ENCODE measurements at regions not wholly inside any gene's neighbourhood (a gene's known extent, or its start where the extent isn't known, plus 50 kb on each side); places are given as distances from the start of the nearest gene placed in this dataset.
"Not testable (repeated sequence)": the region's sequence is repeated elsewhere in the genome, so short reads cannot be mapped to it uniquely, and the experiment has no call there.

GRCh38 chr7:149595078-149595477, 97.5 kb upstream of the ZNF746 start:
- Histone ChIP-seq H3K27ac (no peak overlapping the region), H3K9me3 (replicated peaks) (no peaks in the 10 kb centered on the region), H3K27me3 (no peaks in the 10 kb centered on the region), H3K4me3 (no peak overlapping the region), H3K36me3 (peaks cover 29% of the 10 kb centered on the region), H3K4me1 (no peaks in the 10 kb centered on the region)
- DNase-seq = no peak

- Histone ChIP-seq H3K36me3 (peaks cover 51% of the 10 kb centered on the region), H3K27ac (no peak overlapping the region), H3K4me3 (no peak overlapping the region), H3K27me3 (no peaks in the 10 kb centered on the region), H3K9me3 (replicated peaks) (no peaks in the 10 kb centered on the region), H3K4me1 (no peaks in the 10 kb centered on the region)
- DNase-seq = no peak
Observed at GRCh38 chr7:149588930-149589329, 91.3 kb upstream of the ZNF746 start.

GRCh38 chr7:149586646-149587645, 89.3 kb upstream of the ZNF746 start:
- DNase-seq = no peak
- no peaks in the 10 kb centered on the region for H3K4me1 ChIP-seq
- peaks cover 65% of the 10 kb centered on the region for H3K36me3 ChIP-seq
- no peaks in the 10 kb centered on the region for H3K9me3 ChIP-seq (replicated peaks)
- H3K27me3 ChIP-seq = no peaks in the 10 kb centered on the region
- no peak overlapping the region for H3K27ac ChIP-seq
- H3K4me3 ChIP-seq = no peak overlapping the region

- H3K27ac ChIP-seq = no peak overlapping the region
- no peaks in the 10 kb centered on the region for H3K4me1 ChIP-seq
- no peak overlapping the region for H3K4me3 ChIP-seq
- peaks cover 5% of the 10 kb centered on the region; the same call in 1 of the 2 replicates for H3K9me3 ChIP-seq (replicated peaks)
- peaks cover 83% of the 10 kb centered on the region for H3K36me3 ChIP-seq
- H3K27me3 ChIP-seq = no peaks in the 10 kb centered on the region
- no peak for DNase-seq
Observed at GRCh38 chr7:149584530-149584929, 86.9 kb upstream of the ZNF746 start.

GRCh38 chr7:149584009-149584408, 86.4 kb upstream of the ZNF746 start:
- peaks cover 5% of the 10 kb centered on the region; the same call in 1 of the 2 replicates for H3K9me3 ChIP-seq (replicated peaks)
- no peak overlapping the region for H3K4me3 ChIP-seq
- no peak overlapping the region for H3K27ac ChIP-seq
- no peaks in the 10 kb centered on the region for H3K27me3 ChIP-seq
- peaks cover 78% of the 10 kb centered on the region for H3K36me3 ChIP-seq
- no peak for DNase-seq
- no peaks in the 10 kb centered on the region for H3K4me1 ChIP-seq

- H3K4me3 ChIP-seq = no peak overlapping the region
- peaks cover 23% of the 10 kb centered on the region for H3K9me3 ChIP-seq (replicated peaks)
- no peak for DNase-seq
- H3K27ac ChIP-seq = no peak overlapping the region
- H3K27me3 ChIP-seq = no peaks in the 10 kb centered on the region
- peaks cover 50% of the 10 kb centered on the region for H3K36me3 ChIP-seq
- H3K4me1 ChIP-seq = no peaks in the 10 kb centered on the region
Observed at GRCh38 chr7:149580328-149580727, 82.7 kb upstream of the ZNF746 start.

GRCh38 chr7:149579365-149579764, 81.8 kb upstream of the ZNF746 start:
- not testable (repeated sequence) for H3K4me1 ChIP-seq, H3K4me3 ChIP-seq, DNase-seq, H3K27ac ChIP-seq, H3K27me3 ChIP-seq
- Histone ChIP-seq H3K9me3 (replicated peaks) (peaks cover 24% of the 10 kb centered on the region), H3K36me3 (peaks cover 43% of the 10 kb centered on the region)

GRCh38 chr7:149574428-149574827, 76.8 kb upstream of the ZNF746 start:
- H3K36me3 ChIP-seq, H3K27me3 ChIP-seq, DNase-seq, H3K4me1 ChIP-seq, H3K4me3 ChIP-seq, H3K27ac ChIP-seq: not testable (repeated sequence)
- peaks cover 29% of the 10 kb centered on the region for H3K9me3 ChIP-seq (replicated peaks)

- H3K27ac ChIP-seq = no peak overlapping the region
- DNase-seq = no peak
- H3K36me3 ChIP-seq = peaks cover 13% of the 10 kb centered on the region
- no peak overlapping the region for H3K4me3 ChIP-seq
- no peaks in the 10 kb centered on the region for H3K27me3 ChIP-seq
- no peaks in the 10 kb centered on the region for H3K4me1 ChIP-seq
- H3K9me3 ChIP-seq (replicated peaks) = peaks cover 33% of the 10 kb centered on the region
Observed at GRCh38 chr7:149573519-149573918, 75.9 kb upstream of the ZNF746 start.

GRCh38 chr7:149572920-149573319, 75.3 kb upstream of the ZNF746 start:
- not testable (repeated sequence) for H3K4me1 ChIP-seq, H3K27me3 ChIP-seq, DNase-seq, H3K4me3 ChIP-seq, H3K27ac ChIP-seq
- peaks cover 27% of the 10 kb centered on the region for H3K9me3 ChIP-seq (replicated peaks)
- peaks cover 15% of the 10 kb centered on the region for H3K36me3 ChIP-seq

- no peak for DNase-seq
- Histone ChIP-seq H3K36me3 (peaks cover 28% of the 10 kb centered on the region), H3K27ac (no peak overlapping the region), H3K4me3 (no peak overlapping the region), H3K9me3 (replicated peaks) (peaks cover 20% of the 10 kb centered on the region), H3K27me3 (no peaks in the 10 kb centered on the region), H3K4me1 (no peaks in the 10 kb centered on the region)
Observed at GRCh38 chr7:149570784-149571183, 73.2 kb upstream of the ZNF746 start.

GRCh38 chr7:149569726-149570422, 72.3 kb upstream of the ZNF746 start:
- peaks cover 35% of the 10 kb centered on the region for H3K36me3 ChIP-seq
- no peak overlapping the region for H3K4me3 ChIP-seq

GRCh38 chr7:149569025-149569725, 71.6 kb upstream of the ZNF746 start:
- DNase-seq = no peak
- no peak overlapping the region for H3K27ac ChIP-seq

More at GRCh38 chr7:149569726-149570422, 72.3 kb upstream of the ZNF746 start:
- H3K4me1 ChIP-seq = no peaks in the 10 kb centered on the region
- peaks cover 14% of the 10 kb centered on the region for H3K9me3 ChIP-seq (replicated peaks)
- no peaks in the 10 kb centered on the region for H3K27me3 ChIP-seq
- no peak for DNase-seq
- no peak overlapping the region for H3K27ac ChIP-seq

GRCh38 chr7:149568218-149568617, 70.6 kb upstream of the ZNF746 start:
- peaks cover 35% of the 10 kb centered on the region for H3K36me3 ChIP-seq
- no peaks in the 10 kb centered on the region for H3K27me3 ChIP-seq
- peaks cover 11% of the 10 kb centered on the region for H3K9me3 ChIP-seq (replicated peaks)
- DNase-seq = no peak
- H3K4me1 ChIP-seq = no peaks in the 10 kb centered on the region
- no peak overlapping the region for H3K4me3 ChIP-seq
- no peak overlapping the region for H3K27ac ChIP-seq

More at GRCh38 chr7:149569025-149569725, 71.6 kb upstream of the ZNF746 start:
- Histone ChIP-seq H3K36me3 (peaks cover 35% of the 10 kb centered on the region), H3K4me1 (no peaks in the 10 kb centered on the region), H3K27me3 (no peaks in the 10 kb centered on the region), H3K9me3 (replicated peaks) (peaks cover 14% of the 10 kb centered on the region), H3K4me3 (no peak overlapping the region)

- H3K27ac ChIP-seq = no peak overlapping the region
- H3K36me3 ChIP-seq = peaks cover 35% of the 10 kb centered on the region
- H3K27me3 ChIP-seq = no peaks in the 10 kb centered on the region
- DNase-seq = no peak
- peaks cover 5% of the 10 kb centered on the region for H3K9me3 ChIP-seq (replicated peaks)
- no peaks in the 10 kb centered on the region for H3K4me1 ChIP-seq
- no peak overlapping the region for H3K4me3 ChIP-seq
Observed at GRCh38 chr7:149566103-149566502, 68.5 kb upstream of the ZNF746 start.

All from SJCRH30 (cell line).